ENCODE measurements at regions not wholly inside any gene's neighbourhood (a gene's known extent, or its start where the extent isn't known, plus 50 kb on each side); places are given as distances from the start of the nearest gene placed in this dataset.

GRCh38 chr11:113546757-113547507 lies 71.7 kb upstream of the DRD2 start:
- Histone ChIP-seq H3K4me1 (ENCODE audit: control insufficient read depth, insufficient read depth, low read length) (no peaks in the 10 kb centered on the region), H3K4me3 (ENCODE audit: low read depth in 2 of 2, low read length in 2 of 2) (no peak overlapping the region), H3K36me3 (ENCODE audit: control insufficient read depth, insufficient read depth, low read length) (no peaks in the 10 kb centered on the region), H3K27me3 (ENCODE audit: control insufficient read depth, insufficient read depth, low read length) (no peaks in the 10 kb centered on the region), H3K9me3 (ENCODE audit: control insufficient read depth, insufficient read depth, low read depth, low read length) (no peaks in the 10 kb centered on the region), H3K27ac (ENCODE audit: low read length) (no peak overlapping the region)
- intact Hi-C loops (cut with micrococcal nuclease; ENCODE audit: unreplicated experiment) (no loop called here), in situ Hi-C loops (cut with HindIII; ENCODE audit: low pct_unique_long_range_greater_than_20kb, low sequenced_read_pairs) (no loop called here)
- ChIA-PET POLR2A (no interaction called here), CTCF (no interaction called here)
- ATAC-seq (no peak), DNase-seq (ENCODE audit: low read depth, low spot score) (no peak)
- TF ChIP-seq TCF7L2 (IDR thresholded peaks at IDR 0.05; ENCODE audit: low read depth, low read length) = no peak
- TF ChIP-seq POLR2AphosphoS5 (IDR thresholded peaks at IDR 0.05; ENCODE audit: low read depth, low read length) = no peak
- no peak for TF ChIP-seq REST (IDR thresholded peaks at IDR 0.05; ENCODE audit: insufficient read depth in 1 of 2, low read depth in 2 of 2, low read length in 1 of 2)
- no peak for TF ChIP-seq CTCF (IDR thresholded peaks at IDR 0.05)
- no TSS peak for BruUV-seq (replicated peaks)

GRCh38 chr11:113542420-113542819 lies 67.2 kb upstream of the DRD2 start:
- ChIA-PET CTCF (no interaction called here), POLR2A (no interaction called here)
- H3K4me1 ChIP-seq (ENCODE audit: control insufficient read depth, insufficient read depth, low read length) = no peaks in the 10 kb centered on the region
- TF ChIP-seq REST (IDR thresholded peaks at IDR 0.05; ENCODE audit: insufficient read depth in 1 of 2, low read depth in 2 of 2, low read length in 1 of 2) (no peak), SIN3A (IDR thresholded peaks at IDR 0.05; ENCODE audit: borderline replicate concordance, insufficient read depth, low read depth, low read length) (no peak), CTCF (IDR thresholded peaks at IDR 0.05) (no peak), POLR2AphosphoS5 (IDR thresholded peaks at IDR 0.05; ENCODE audit: low read depth, low read length) (no peak)
- ATAC-seq = no peak
- DNase-seq (ENCODE audit: low read depth, low spot score) = no peak
- no TSS peak for BruUV-seq (replicated peaks)
- intact Hi-C loops (cut with micrococcal nuclease; ENCODE audit: unreplicated experiment) = no loop called here
- no peak overlapping the region for H3K27ac ChIP-seq (ENCODE audit: low read length)
- in situ Hi-C loops (cut with HindIII; ENCODE audit: low pct_unique_long_range_greater_than_20kb, low sequenced_read_pairs) = no loop called here
- H3K27me3 ChIP-seq (ENCODE audit: control insufficient read depth, insufficient read depth, low read length) = no peaks in the 10 kb centered on the region
- no peaks in the 10 kb centered on the region for H3K36me3 ChIP-seq (ENCODE audit: control insufficient read depth, insufficient read depth, low read length)
- H3K4me3 ChIP-seq (ENCODE audit: low read depth in 2 of 2, low read length in 2 of 2) = no peak overlapping the region
- H3K9me3 ChIP-seq (ENCODE audit: control insufficient read depth, insufficient read depth, low read depth, low read length) = no peaks in the 10 kb centered on the region
